Thyroid gland (tissue), 4 donors: ENCODE measurements at regions not wholly inside any gene's neighbourhood (a gene's known extent, or its start where the extent isn't known, plus 50 kb on each side); places are given as distances from the start of the nearest gene placed in this dataset.

Experiments
- POLR2A ChIP-seq, 2 donors: fragments of 450-650 bp; IDR thresholded peaks; one replicate each; pipeline ENCODE4 v1.6.1; 2017; ENCODE audit warnings: antibody characterized with exemption in 2 of 2, mild to moderate bottlenecking in 2 of 2, moderate library complexity in 1 of 2
- TF ChIP-seq, protein P1 (sequence below), 6 experiments: fragments of 200-600 bp in 3 of 6; fragments of 450-650 bp in 3 of 6; sonication (generic) in 3 of 6; IDR thresholded peaks; one replicate each; pipeline ENCODE4 v1.5.1; 2016 to 2019; ENCODE audit warnings: antibody characterized with exemption in 6 of 6, mild to moderate bottlenecking in 2 of 6, inconsistent platforms in 1 of 6, moderate library complexity in 1 of 6

DNA sequence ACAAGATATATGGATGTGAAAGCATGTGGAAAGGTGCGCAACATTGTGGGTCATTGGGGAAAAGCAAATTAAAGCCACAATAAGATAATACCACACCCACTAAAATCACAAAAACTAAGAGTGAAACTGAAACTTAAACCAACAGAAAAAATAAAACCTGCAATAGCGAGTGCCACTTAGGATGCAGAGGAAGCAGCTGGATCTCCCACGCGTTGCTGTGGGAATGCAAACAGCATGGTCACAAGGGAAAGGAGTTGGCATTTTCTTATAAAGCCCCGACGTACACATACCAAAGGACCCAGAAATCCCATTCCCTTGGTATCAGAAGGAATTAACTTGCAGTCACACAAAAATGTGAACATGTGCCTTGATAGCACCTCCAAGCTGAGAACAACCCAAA is 712.0 kb downstream of the TBC1D22A start:
- TF ChIP-seq POLR2A (IDR thresholded peaks at IDR 0.05): no peak
- TF ChIP-seq, protein P1, sequence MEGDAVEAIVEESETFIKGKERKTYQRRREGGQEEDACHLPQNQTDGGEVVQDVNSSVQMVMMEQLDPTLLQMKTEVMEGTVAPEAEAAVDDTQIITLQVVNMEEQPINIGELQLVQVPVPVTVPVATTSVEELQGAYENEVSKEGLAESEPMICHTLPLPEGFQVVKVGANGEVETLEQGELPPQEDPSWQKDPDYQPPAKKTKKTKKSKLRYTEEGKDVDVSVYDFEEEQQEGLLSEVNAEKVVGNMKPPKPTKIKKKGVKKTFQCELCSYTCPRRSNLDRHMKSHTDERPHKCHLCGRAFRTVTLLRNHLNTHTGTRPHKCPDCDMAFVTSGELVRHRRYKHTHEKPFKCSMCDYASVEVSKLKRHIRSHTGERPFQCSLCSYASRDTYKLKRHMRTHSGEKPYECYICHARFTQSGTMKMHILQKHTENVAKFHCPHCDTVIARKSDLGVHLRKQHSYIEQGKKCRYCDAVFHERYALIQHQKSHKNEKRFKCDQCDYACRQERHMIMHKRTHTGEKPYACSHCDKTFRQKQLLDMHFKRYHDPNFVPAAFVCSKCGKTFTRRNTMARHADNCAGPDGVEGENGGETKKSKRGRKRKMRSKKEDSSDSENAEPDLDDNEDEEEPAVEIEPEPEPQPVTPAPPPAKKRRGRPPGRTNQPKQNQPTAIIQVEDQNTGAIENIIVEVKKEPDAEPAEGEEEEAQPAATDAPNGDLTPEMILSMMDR (IDR thresholded peaks at IDR 0.05): no peak
